HG03354 (cell line): ENCODE measurements at regions not wholly inside any gene's neighbourhood (a gene's known extent, or its start where the extent isn't known, plus 50 kb on each side); places are given as distances from the start of the nearest gene placed in this dataset.

Experiments used
- ATAC-seq: cut with Tn5 transposase; IDR thresholded peaks from one replicate; pipeline ENCODE4 v1.9.1; 2021; ENCODE audit warnings: mild to moderate bottlenecking; ENCODE audit not compliant: unreplicated experiment, poor library complexity, severe bottlenecking

- no peak for ATAC-seq
Measured at GRCh38 chr15:31840849-31841476, 189.4 kb upstream of the CHRNA7 start.

- ATAC-seq = no peak
Measured at GRCh38 chr15:31842532-31843195, 187.7 kb upstream of the CHRNA7 start.

GRCh38 chr15:31843426-31844055 lies 186.8 kb upstream of the CHRNA7 start:
- no peak for ATAC-seq

- no peak for ATAC-seq
Measured at GRCh38 chr15:31845791-31846190, 184.5 kb upstream of the CHRNA7 start.

- no peak for ATAC-seq
Measured at GRCh38 chr15:31847961-31848360, 182.4 kb upstream of the CHRNA7 start.

- ATAC-seq = no peak
Measured at GRCh38 chr15:31848621-31849020, 181.7 kb upstream of the CHRNA7 start.

GRCh38 chr15:31852933-31853799 lies 177.1 kb upstream of the CHRNA7 start:
- ATAC-seq = no peak

GRCh38 chr15:31856581-31856980 lies 173.7 kb upstream of the CHRNA7 start:
- ATAC-seq = no peak

- ATAC-seq = no peak
Measured at GRCh38 chr15:31857194-31857593, 173.1 kb upstream of the CHRNA7 start.

- no peak for ATAC-seq
Measured at GRCh38 chr15:31858026-31858425, 172.3 kb upstream of the CHRNA7 start.

- no peak for ATAC-seq
Measured at GRCh38 chr15:31866248-31866647, 164.1 kb upstream of the CHRNA7 start.

- ATAC-seq = no peak
Measured at GRCh38 chr15:31867536-31868442, 162.5 kb upstream of the CHRNA7 start.

GRCh38 chr15:31869686-31870307 lies 160.5 kb upstream of the CHRNA7 start:
- ATAC-seq = peak; percentile 28

GRCh38 chr15:31870328-31871165 lies 159.8 kb upstream of the CHRNA7 start, which contains the start of gene OTUD7A:
OTUD7A (minus strand) TSS chr15:31870673.
- ATAC-seq = peak; percentile 88

GRCh38 chr15:31871166-31871886 lies 159.0 kb upstream of the CHRNA7 start:
- ATAC-seq = no peak

- ATAC-seq = no peak
Measured at GRCh38 chr15:31871887-31872281, 158.4 kb upstream of the CHRNA7 start.

- no peak for ATAC-seq
Measured at GRCh38 chr15:31887246-31887645, 143.1 kb upstream of the CHRNA7 start.
